ENCODE measurements at regions not wholly inside any gene's neighbourhood (a gene's known extent, or its start where the extent isn't known, plus 50 kb on each side); places are given as distances from the start of the nearest gene placed in this dataset.

- Mint-ChIP-seq H3K27me3 (ENCODE audit: low read depth in 2 of 2) (peaks cover 0 to 4% of the 10 kb centered on the region in 2 donors), H3K4me3 (no peak overlapping the region), H3K4me1 (no peaks in the 10 kb centered on the region), H3K36me3 (no peaks in the 10 kb centered on the region), H3K27ac (no peak overlapping the region), H3K9me3 (no peaks in the 10 kb centered on the region)
- no peak overlapping the region for H3K4me3 ChIP-seq (ENCODE audit: low read length)
- no peaks in the 10 kb centered on the region for H3K36me3 ChIP-seq (ENCODE audit: control insufficient read depth, insufficient read depth, low read length)
- H3K27me3 ChIP-seq (ENCODE audit: control insufficient read depth, insufficient read depth, low read length) = no peaks in the 10 kb centered on the region
- DNase-seq (no peak), ATAC-seq (no peak)
- WGBS (ENCODE audit: insufficient coverage) = 91% methylated on average over 2 of the region's 2 CpGs
- intact Hi-C loops (cut with micrococcal nuclease) = no loop called here
- no peak overlapping the region for H3K27ac ChIP-seq (ENCODE audit: low read length)
- no peaks in the 10 kb centered on the region for H3K4me1 ChIP-seq (ENCODE audit: control insufficient read depth, insufficient read depth, low read length)
- no peak for TF ChIP-seq CTCF (IDR thresholded peaks at IDR 0.05)
- no peaks in the 10 kb centered on the region for H3K9me3 ChIP-seq (ENCODE audit: control insufficient read depth, insufficient read depth, low read length)
These were observed 480.0 kb upstream of the CADM1 start for GRCh38 chr11:115984228-115984627.

- no peaks in the 10 kb centered on the region for H3K4me1 ChIP-seq (ENCODE audit: control insufficient read depth, insufficient read depth, low read length)
- no peak overlapping the region for H3K4me3 Mint-ChIP-seq
- ATAC-seq (no peak), DNase-seq (no peak)
- H3K27ac Mint-ChIP-seq = no peak overlapping the region
- H3K4me3 ChIP-seq (ENCODE audit: low read length) = no peak overlapping the region
- no peaks in the 10 kb centered on the region for H3K36me3 Mint-ChIP-seq
- no peaks in the 10 kb centered on the region for H3K9me3 Mint-ChIP-seq
- H3K27me3 ChIP-seq (ENCODE audit: control insufficient read depth, insufficient read depth, low read length) = no peaks in the 10 kb centered on the region
- H3K9me3 ChIP-seq (ENCODE audit: control insufficient read depth, insufficient read depth, low read length) = no peaks in the 10 kb centered on the region
- WGBS (ENCODE audit: insufficient coverage) = 92% methylated on average over 4 of the region's 4 CpGs
- H3K27ac ChIP-seq (ENCODE audit: low read length) = no peak overlapping the region
- intact Hi-C loops (cut with micrococcal nuclease) = no loop called here
- no peaks in the 10 kb centered on the region for H3K36me3 ChIP-seq (ENCODE audit: control insufficient read depth, insufficient read depth, low read length)
- H3K4me1 Mint-ChIP-seq = no peaks in the 10 kb centered on the region
- no peak for TF ChIP-seq CTCF (IDR thresholded peaks at IDR 0.05)
- H3K27me3 Mint-ChIP-seq (ENCODE audit: low read depth in 2 of 2) = peaks cover 0 to 4% of the 10 kb centered on the region in 2 donors
These were observed 478.5 kb upstream of the CADM1 start for GRCh38 chr11:115982666-115983065.

GRCh38 chr11:115981814-115982471, 477.7 kb upstream of the CADM1 start:
- H3K4me1 Mint-ChIP-seq = no peaks in the 10 kb centered on the region
- H3K9me3 ChIP-seq (ENCODE audit: control insufficient read depth, insufficient read depth, low read length) = no peaks in the 10 kb centered on the region
- no peaks in the 10 kb centered on the region for H3K4me1 ChIP-seq (ENCODE audit: control insufficient read depth, insufficient read depth, low read length)
- TF ChIP-seq CTCF (IDR thresholded peaks at IDR 0.05) = no peak
- H3K4me3 ChIP-seq (ENCODE audit: low read length) = no peak overlapping the region
- intact Hi-C loops (cut with micrococcal nuclease) = no loop called here
- H3K4me3 Mint-ChIP-seq = no peak overlapping the region
- WGBS (ENCODE audit: insufficient coverage) = 81% methylated on average over 3 of the region's 3 CpGs
- no peak for ATAC-seq
- H3K27ac Mint-ChIP-seq = no peak overlapping the region
- no peaks in the 10 kb centered on the region for H3K36me3 Mint-ChIP-seq
- H3K27me3 Mint-ChIP-seq (ENCODE audit: low read depth in 2 of 2) = peaks cover 3 to 4% of the 10 kb centered on the region in 2 donors
- no peaks in the 10 kb centered on the region for H3K9me3 Mint-ChIP-seq
- no peak overlapping the region for H3K27ac ChIP-seq (ENCODE audit: low read length)
- H3K27me3 ChIP-seq (ENCODE audit: control insufficient read depth, insufficient read depth, low read length) = no peaks in the 10 kb centered on the region
- no peak for DNase-seq
- no peaks in the 10 kb centered on the region for H3K36me3 ChIP-seq (ENCODE audit: control insufficient read depth, insufficient read depth, low read length)

- Histone ChIP-seq H3K27ac (ENCODE audit: low read length) (no peak overlapping the region), H3K4me3 (ENCODE audit: low read length) (no peak overlapping the region), H3K4me1 (ENCODE audit: control insufficient read depth, insufficient read depth, low read length) (no peaks in the 10 kb centered on the region), H3K9me3 (ENCODE audit: control insufficient read depth, insufficient read depth, low read length) (no peaks in the 10 kb centered on the region), H3K36me3 (ENCODE audit: control insufficient read depth, insufficient read depth, low read length) (no peaks in the 10 kb centered on the region), H3K27me3 (ENCODE audit: control insufficient read depth, insufficient read depth, low read length) (no peaks in the 10 kb centered on the region)
- ATAC-seq = no peak
- Mint-ChIP-seq H3K4me1 (no peaks in the 10 kb centered on the region), H3K9me3 (no peaks in the 10 kb centered on the region), H3K27ac (no peak overlapping the region), H3K27me3 (ENCODE audit: low read depth in 2 of 2) (peaks cover 0 to 9% of the 10 kb centered on the region in 2 donors), H3K4me3 (no peak overlapping the region), H3K36me3 (no peaks in the 10 kb centered on the region)
- intact Hi-C loops (cut with micrococcal nuclease) = no loop called here
- no peak for TF ChIP-seq CTCF (IDR thresholded peaks at IDR 0.05)
- 90% methylated on average over 3 of the region's 3 CpGs for WGBS (ENCODE audit: insufficient coverage)
- no peak for DNase-seq
These were observed 476.9 kb upstream of the CADM1 start for GRCh38 chr11:115981104-115981481.
